HG03457 (cell line): ENCODE measurements at regions not wholly inside any gene's neighbourhood (a gene's known extent, or its start where the extent isn't known, plus 50 kb on each side); places are given as distances from the start of the nearest gene placed in this dataset.
"Not testable (repeated sequence)": the region's sequence is repeated elsewhere in the genome, so short reads cannot be mapped to it uniquely, and the experiment has no call there.

Experiments used
- ATAC-seq: cut with Tn5 transposase; IDR thresholded peaks from one replicate; pipeline ENCODE4 v1.9.1; 2021; ENCODE audit warnings: moderate number of reproducible peaks; ENCODE audit not compliant: unreplicated experiment

GRCh38 chr6:142016666-142017065, 116.1 kb upstream of the GJE1 start:
- not testable (repeated sequence) for ATAC-seq

- not testable (repeated sequence) for ATAC-seq
Observed at GRCh38 chr6:142015463-142015862, 117.3 kb upstream of the GJE1 start.

- ATAC-seq, result no peak
Observed at GRCh38 chr6:142015011-142015410, 117.7 kb upstream of the GJE1 start.

GRCh38 chr6:142014515-142014914, 118.2 kb upstream of the GJE1 start:
- ATAC-seq, result no peak

GRCh38 chr6:142013875-142014495, 118.7 kb upstream of the GJE1 start:
- ATAC-seq, result no peak

GRCh38 chr6:142013287-142013686, 119.4 kb upstream of the GJE1 start:
- peak; percentile 90 for ATAC-seq

- ATAC-seq, result no peak
Observed at GRCh38 chr6:142011775-142012174, 121.0 kb upstream of the GJE1 start.

GRCh38 chr6:142011156-142011555, 121.6 kb upstream of the GJE1 start:
- no peak for ATAC-seq

- ATAC-seq, result no peak
Observed at GRCh38 chr6:142009647-142010046, 123.1 kb upstream of the GJE1 start.

- no peak for ATAC-seq
Observed at GRCh38 chr6:142008781-142009180, 123.9 kb upstream of the GJE1 start.

- ATAC-seq, result no peak
Observed at GRCh38 chr6:142008016-142008735, 124.5 kb upstream of the GJE1 start.

GRCh38 chr6:142005021-142005420, 127.7 kb upstream of the GJE1 start:
- ATAC-seq, result no peak

GRCh38 chr6:142002825-142003405, 129.8 kb upstream of the GJE1 start:
- no peak for ATAC-seq

- ATAC-seq, result no peak
Observed at GRCh38 chr6:141996823-141997222, 135.9 kb upstream of the GJE1 start.

- no peak for ATAC-seq
Observed at GRCh38 chr6:141992109-141992508, 140.6 kb upstream of the GJE1 start.

GRCh38 chr6:141990840-141991239, 141.9 kb upstream of the GJE1 start:
- no peak for ATAC-seq

- ATAC-seq, result no peak
Observed at GRCh38 chr6:141989706-141989959, 143.1 kb upstream of the GJE1 start.

GRCh38 chr6:141988954-141989705, 143.6 kb upstream of the GJE1 start:
- ATAC-seq, result peak; percentile 82

- no peak for ATAC-seq
Observed at GRCh38 chr6:141988327-141988726, 144.4 kb upstream of the GJE1 start.

GRCh38 chr6:141986457-141986856, 146.3 kb upstream of the GJE1 start:
- ATAC-seq, result no peak

- no peak for ATAC-seq
Observed at GRCh38 chr6:141981190-141981589, 151.5 kb upstream of the GJE1 start.

GRCh38 chr6:141977782-141978181, 154.9 kb upstream of the GJE1 start:
- ATAC-seq, result no peak
